ENCODE measurements at regions not wholly inside any gene's neighbourhood (a gene's known extent, or its start where the extent isn't known, plus 50 kb on each side); places are given as distances from the start of the nearest gene placed in this dataset.

GRCh38 chr5:124655921-124656511, 90.4 kb downstream of the ZNF608 start (continued):
- TF ChIP-seq ZBTB6 (tag by site-specific recombination; IDR thresholded peaks at IDR 0.05) (peak; percentile 81), ZBTB44 (tag by site-specific recombination; IDR thresholded peaks at IDR 0.05) (peak; percentile 97), ZNF221 (tag by site-specific recombination; IDR thresholded peaks at IDR 0.05; ENCODE audit: borderline replicate concordance) (no peak), ZNF280C (tag by site-specific recombination; IDR thresholded peaks at IDR 0.05) (no peak), ZNF426 (tag by site-specific recombination; IDR thresholded peaks at IDR 0.05) (0 out of 2 replicates have a peak, but pooled peaks have one; percentile 11), ZNF112 (tag by site-specific recombination; IDR thresholded peaks at IDR 0.05) (no peak), YY2 (tag by site-specific recombination; IDR thresholded peaks at IDR 0.05) (no peak), ZBTB1 (tag by site-specific recombination; IDR thresholded peaks at IDR 0.05) (peak; percentile 55; the same call in 1 of the 2 replicates), SCRT2 (tag by site-specific recombination; IDR thresholded peaks at IDR 0.05) (no peak), ZNF449 (tag by site-specific recombination; IDR thresholded peaks at IDR 0.05) (peak; percentile 96), ZNF623 (tag by site-specific recombination; IDR thresholded peaks at IDR 0.05) (no peak; the same call in 1 of the 2 replicates), ZSCAN18 (tag by site-specific recombination; IDR thresholded peaks at IDR 0.05) (no peak), ZNF626 (tag by site-specific recombination; IDR thresholded peaks at IDR 0.05) (no peak), ZNF510 (tag by site-specific recombination; IDR thresholded peaks at IDR 0.05; ENCODE audit: insufficient replicate concordance) (no peak), ZBTB7A (tag by site-specific recombination; IDR thresholded peaks at IDR 0.05; ENCODE audit: low read depth) (no peak), IKZF3 (tag by site-specific recombination; IDR thresholded peaks at IDR 0.05) (peak; percentile 99), ZNF324 (tag by site-specific recombination; IDR thresholded peaks at IDR 0.05) (peak; percentile 44; the same call in 1 of the 2 replicates), WT1 (tag by site-specific recombination; IDR thresholded peaks at IDR 0.05) (peak; percentile 98), ZNF2 (tag by site-specific recombination; IDR thresholded peaks at IDR 0.05) (peak; percentile 94), ZNF747 (tag by site-specific recombination; IDR thresholded peaks at IDR 0.05) (no peak), ZFP69B (tag by site-specific recombination; IDR thresholded peaks at IDR 0.05) (peak; percentile 32; the same call in 1 of the 2 replicates), OSR2 (tag by site-specific recombination; IDR thresholded peaks at IDR 0.05) (peak; percentile 100), ZNF354C (tag by site-specific recombination; IDR thresholded peaks at IDR 0.05; ENCODE audit: borderline replicate concordance, low read depth) (no peak)
- TF ChIP-seq, protein P1, sequence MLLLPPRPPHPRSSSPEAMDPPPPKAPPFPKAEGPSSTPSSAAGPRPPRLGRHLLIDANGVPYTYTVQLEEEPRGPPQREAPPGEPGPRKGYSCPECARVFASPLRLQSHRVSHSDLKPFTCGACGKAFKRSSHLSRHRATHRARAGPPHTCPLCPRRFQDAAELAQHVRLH (tag by site-specific recombination; IDR thresholded peaks at IDR 0.05) = peak; percentile 95
- TF ChIP-seq, protein P2, sequence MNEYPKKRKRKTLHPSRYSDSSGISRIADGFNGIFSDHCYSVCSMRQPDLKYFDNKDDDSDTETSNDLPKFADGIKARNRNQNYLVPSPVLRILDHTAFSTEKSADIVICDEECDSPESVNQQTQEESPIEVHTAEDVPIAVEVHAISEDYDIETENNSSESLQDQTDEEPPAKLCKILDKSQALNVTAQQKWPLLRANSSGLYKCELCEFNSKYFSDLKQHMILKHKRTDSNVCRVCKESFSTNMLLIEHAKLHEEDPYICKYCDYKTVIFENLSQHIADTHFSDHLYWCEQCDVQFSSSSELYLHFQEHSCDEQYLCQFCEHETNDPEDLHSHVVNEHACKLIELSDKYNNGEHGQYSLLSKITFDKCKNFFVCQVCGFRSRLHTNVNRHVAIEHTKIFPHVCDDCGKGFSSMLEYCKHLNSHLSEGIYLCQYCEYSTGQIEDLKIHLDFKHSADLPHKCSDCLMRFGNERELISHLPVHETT (tag by site-specific recombination; IDR thresholded peaks at IDR 0.05) = peak; percentile 72; the same call in 1 of the 2 replicates

Data from HEK293 (cell line).